Breast epithelium (tissue), 4 donors: ENCODE measurements at regions not wholly inside any gene's neighbourhood (a gene's known extent, or its start where the extent isn't known, plus 50 kb on each side); places are given as distances from the start of the nearest gene placed in this dataset.

Source experiments
- DNase-seq, 2 donors: peaks; one replicate each; pipeline ENCODE4 v3.0.0-alpha.2; 2019; ENCODE audit warnings: low spot score in 2 of 2
- H3K27ac ChIP-seq, 2 donors: fragments of 200-600 bp; sonication (generic) in 1 of 2; one replicate each; pipeline ENCODE4 v1.5.1; 2016 to 2019; ENCODE audit warnings: mild to moderate bottlenecking in 1 of 2
- H3K27me3 ChIP-seq, 2 donors: fragments of 200-600 bp; sonication (generic) in 1 of 2; one replicate each; pipeline versions ENCODE4 v1.5.1 to v1.6.0; 2017 to 2019; ENCODE audit warnings: control low read depth in 1 of 2, mild to moderate bottlenecking in 1 of 2
- H3K36me3 ChIP-seq: fragments of 200-600 bp; one replicate; pipeline ENCODE4 v1.5.1; 2019
- H3K4me1 ChIP-seq, 2 donors: fragments of 200-600 bp; sonication (generic); one replicate each; pipeline ENCODE4 v1.5.1; 2016 to 2019; ENCODE audit warnings: control low read depth in 1 of 2
- H3K4me3 ChIP-seq, 3 donors: fragments of 200-600 bp; sonication (generic); 1 replicate in 2 of 3; 2 replicates in 1 of 3; pipeline ENCODE4 v1.5.1; 2016 to 2019; ENCODE audit warnings: mild to moderate bottlenecking in 3 of 3, moderate library complexity in 2 of 3
- H3K9me3 ChIP-seq, 2 donors: fragments of 200-600 bp; sonication (generic) in 1 of 2; one replicate each; pipeline ENCODE4 v1.5.1; 2016 to 2019; ENCODE audit warnings: control low read depth in 1 of 2
- CTCF ChIP-seq, 3 donors: fragments of 450-650 bp; IDR thresholded peaks; one replicate each; pipeline ENCODE4 v1.5.1; 2016 to 2017; ENCODE audit warnings: antibody characterized with exemption in 3 of 3, mild to moderate bottlenecking in 3 of 3, moderate library complexity in 3 of 3
- POLR2A ChIP-seq: fragments of 450-650 bp; IDR thresholded peaks from one replicate; pipeline ENCODE4 v1.6.1; 2016; ENCODE audit warnings: antibody characterized with exemption, mild to moderate bottlenecking, moderate library complexity
- POLR2AphosphoS5 ChIP-seq, 3 donors: sonication (generic); formaldehyde crosslinking; IDR thresholded peaks; one replicate each; pipeline ENCODE4 v1.6.1; 2017; ENCODE audit warnings: antibody characterized with exemption in 3 of 3
- intact Hi-C: fragments of 100-400 bp; cut with DNase I; formaldehyde crosslinking; loops from one replicate; pipeline ENCODE4 v1.15.1; 2023; ENCODE audit warnings: low total_unique reads

- Histone ChIP-seq H3K4me3 (no peak overlapping the region), H3K4me1 (no peaks in the 10 kb centered on the region), H3K27ac (no peak overlapping the region), H3K36me3 (no peaks in the 10 kb centered on the region), H3K9me3 (no peaks in the 10 kb centered on the region), H3K27me3 (no peaks in the 10 kb centered on the region)
- DNase-seq: no peak
- no peak for TF ChIP-seq POLR2A
- no peak for TF ChIP-seq CTCF (IDR thresholded peaks at IDR 0.05)
- no peak for TF ChIP-seq POLR2AphosphoS5 (IDR thresholded peaks at IDR 0.05)
- intact Hi-C loops: no loop called here
These were observed 136.3 kb downstream of the DUSP10 start for GRCh38 chr1:221605569-221605968.

GRCh38 chr1:221606256-221606655 lies 135.6 kb downstream of the DUSP10 start:
- no peak for TF ChIP-seq POLR2AphosphoS5 (IDR thresholded peaks at IDR 0.05)
- no peaks in the 10 kb centered on the region for H3K27me3 ChIP-seq
- no peak for DNase-seq
- H3K4me3 ChIP-seq: no peak overlapping the region
- no peaks in the 10 kb centered on the region for H3K9me3 ChIP-seq
- no peaks in the 10 kb centered on the region for H3K36me3 ChIP-seq
- intact Hi-C loops: no loop called here
- no peaks in the 10 kb centered on the region for H3K4me1 ChIP-seq
- no peak overlapping the region for H3K27ac ChIP-seq

GRCh38 chr1:221608835-221609320 lies 133.0 kb downstream of the DUSP10 start:
- intact Hi-C loops: no loop called here
- H3K27me3 ChIP-seq: no peaks in the 10 kb centered on the region
- no peak overlapping the region for H3K27ac ChIP-seq
- TF ChIP-seq POLR2A (no peak), POLR2AphosphoS5 (IDR thresholded peaks at IDR 0.05) (no peak), CTCF (IDR thresholded peaks at IDR 0.05) (no peak)
- H3K36me3 ChIP-seq: no peaks in the 10 kb centered on the region
- no peak for DNase-seq
- no peaks in the 10 kb centered on the region for H3K4me1 ChIP-seq
- no peak overlapping the region for H3K4me3 ChIP-seq
- H3K9me3 ChIP-seq: no peaks in the 10 kb centered on the region

GRCh38 chr1:221611656-221612046 lies 130.2 kb downstream of the DUSP10 start:
- Histone ChIP-seq H3K4me1 (no peaks in the 10 kb centered on the region), H3K27me3 (no peaks in the 10 kb centered on the region), H3K4me3 (no peak overlapping the region), H3K9me3 (no peaks in the 10 kb centered on the region), H3K27ac (peak overlapping the region; percentile 79 to 84), H3K36me3 (no peaks in the 10 kb centered on the region)
- intact Hi-C loops: no loop called here
- no peak for DNase-seq
- no peak for TF ChIP-seq POLR2AphosphoS5 (IDR thresholded peaks at IDR 0.05)
- TF ChIP-seq POLR2A: no peak
- no peak for TF ChIP-seq CTCF (IDR thresholded peaks at IDR 0.05)

- Histone ChIP-seq H3K4me3 (no peak overlapping the region), H3K27ac (peak overlapping the region; percentile 79 to 84), H3K36me3 (no peaks in the 10 kb centered on the region), H3K27me3 (no peaks in the 10 kb centered on the region), H3K9me3 (no peaks in the 10 kb centered on the region), H3K4me1 (no peaks in the 10 kb centered on the region)
- intact Hi-C loops: no loop called here
- TF ChIP-seq POLR2AphosphoS5 (IDR thresholded peaks at IDR 0.05) (peak in 2 of 3 donors; percentile 28 to 43), CTCF (IDR thresholded peaks at IDR 0.05) (no peak)
- DNase-seq: peak; percentile 79 to 80
These were observed 129.7 kb downstream of the DUSP10 start for GRCh38 chr1:221612047-221612777.
